Mesenteric fat pad (tissue), 1 donor: ENCODE measurements at regions not wholly inside any gene's neighbourhood (a gene's known extent, or its start where the extent isn't known, plus 50 kb on each side); places are given as distances from the start of the nearest gene placed in this dataset.
"Not testable (repeated sequence)": the region's sequence is repeated elsewhere in the genome, so short reads cannot be mapped to it uniquely, and the experiment has no call there.

Experiments
- DNase-seq: peaks from one replicate; pipeline ENCODE4 v3.0.0-alpha.2; 2020; ENCODE audit warnings: low spot score
- donor health status: DM: yes; HTN: yes; CAD: no.

DNA sequence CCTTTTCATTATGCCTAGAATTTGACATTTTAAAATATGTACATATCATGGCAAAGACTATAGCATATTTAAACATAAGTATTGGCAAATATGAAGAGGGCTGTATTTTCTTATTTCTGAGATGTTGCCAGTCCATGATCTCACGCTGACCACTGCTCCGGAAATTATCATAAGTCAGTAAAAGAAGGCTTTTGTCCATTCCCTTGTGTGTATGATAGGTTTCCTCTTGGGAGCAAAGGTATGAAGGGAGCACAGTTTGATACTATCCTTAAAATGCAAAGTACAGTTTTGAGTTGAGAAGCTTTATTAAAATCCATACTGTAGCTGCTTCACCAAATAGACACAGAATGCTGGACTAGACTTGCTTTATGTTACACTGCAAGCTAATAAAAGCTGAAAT, 52.6 kb upstream of the AGA start:
- no peak for DNase-seq

- not testable (repeated sequence) for DNase-seq
Measured at GRCh38 chr4:177495626-177496025, 53.4 kb upstream of the AGA start.

DNA sequence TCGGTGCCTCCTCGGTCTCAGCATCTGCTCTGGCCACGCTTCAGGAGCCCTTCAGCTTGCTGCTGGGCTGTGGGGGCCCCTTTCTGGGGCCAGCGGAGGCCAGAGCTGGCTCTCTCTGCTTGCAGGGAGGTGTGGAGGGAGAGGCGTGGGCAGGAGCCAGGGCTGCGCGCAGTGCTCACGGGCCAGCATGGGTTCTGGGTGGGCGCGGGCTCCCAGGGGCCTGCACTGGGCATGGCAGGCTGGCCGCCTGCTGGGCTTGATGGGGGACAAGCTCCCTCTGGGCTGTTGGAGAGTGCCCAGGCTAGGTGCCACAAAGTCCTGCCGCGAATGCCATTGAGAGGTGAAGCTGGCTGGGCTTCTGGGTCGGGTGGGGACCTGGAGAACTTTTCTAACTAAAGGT, 57.3 kb upstream of the AGA start:
- no peak for DNase-seq

- no peak for DNase-seq
Measured at GRCh38 chr4:177505171-177505615, 63.0 kb upstream of the AGA start.

DNA sequence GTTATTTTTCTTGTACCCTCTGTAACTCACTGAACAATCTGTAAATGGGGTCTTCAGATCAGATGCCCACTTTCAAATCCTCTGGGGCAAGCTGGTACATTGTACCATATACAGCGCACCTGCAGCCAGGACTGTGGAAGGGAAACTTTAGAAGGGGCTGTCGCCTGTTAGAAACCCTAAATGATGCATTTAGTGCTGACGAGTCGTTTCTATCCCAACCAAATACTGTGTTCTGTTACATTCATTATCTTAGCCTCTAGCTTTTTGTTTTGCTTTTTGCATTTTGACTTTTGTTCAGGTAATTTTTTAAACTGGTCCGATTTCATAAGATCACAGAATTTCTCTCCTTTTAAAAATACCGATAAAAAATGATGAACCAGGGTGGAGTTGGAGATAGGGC, 66.4 kb upstream of the AGA start:
- DNase-seq: no peak

GRCh38 chr4:177509226-177509745, 67.0 kb upstream of the AGA start:
- no peak for DNase-seq

- no peak for DNase-seq
Measured at GRCh38 chr4:177511611-177512010, 69.4 kb upstream of the AGA start.

- DNase-seq: no peak
Measured at GRCh38 chr4:177512646-177513045, 70.4 kb upstream of the AGA start.

GRCh38 chr4:177517862-177518261, 75.6 kb upstream of the AGA start:
- DNase-seq: no peak

GRCh38 chr4:177519481-177520260, 77.4 kb upstream of the AGA start:
- no peak for DNase-seq

DNA sequence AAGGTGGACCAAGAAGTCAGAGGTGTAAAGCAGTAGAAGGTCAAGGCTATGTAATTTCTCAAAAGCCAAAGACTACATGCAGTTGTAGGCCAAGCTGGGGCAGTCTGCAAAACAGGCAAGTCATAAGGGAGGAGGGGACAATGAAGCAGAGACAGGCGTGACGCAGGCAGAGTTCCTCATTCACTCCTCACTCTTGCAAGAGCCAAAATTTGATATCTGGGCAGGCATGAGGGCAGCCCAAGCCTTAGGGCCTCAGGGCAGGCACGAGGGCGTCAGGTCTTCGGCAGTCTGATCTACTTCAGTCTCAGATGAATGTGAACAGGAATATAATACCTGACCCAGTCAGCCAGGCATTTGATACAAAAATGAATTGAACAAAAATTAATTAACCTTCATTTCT, 86.4 kb upstream of the AGA start:
- no peak for DNase-seq

DNA sequence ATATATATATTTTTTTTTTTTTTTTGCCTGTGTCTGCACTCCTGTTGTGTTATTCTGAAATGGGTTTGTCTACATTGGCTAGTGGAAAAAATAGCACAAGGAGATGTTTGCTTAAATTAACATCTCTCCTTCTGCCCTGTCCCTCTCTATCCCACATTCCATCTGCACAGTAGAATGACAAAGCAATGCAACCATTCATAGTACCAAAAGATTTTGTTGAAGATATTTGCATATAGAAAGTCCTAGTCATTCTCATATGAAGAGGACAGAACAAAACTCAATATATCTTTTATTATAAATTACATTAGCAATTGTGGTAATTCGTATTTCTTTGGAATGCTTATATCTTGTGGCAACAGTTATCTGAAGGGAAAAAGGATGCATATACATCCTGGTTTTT, 88.3 kb upstream of the AGA start:
- no peak for DNase-seq

DNA sequence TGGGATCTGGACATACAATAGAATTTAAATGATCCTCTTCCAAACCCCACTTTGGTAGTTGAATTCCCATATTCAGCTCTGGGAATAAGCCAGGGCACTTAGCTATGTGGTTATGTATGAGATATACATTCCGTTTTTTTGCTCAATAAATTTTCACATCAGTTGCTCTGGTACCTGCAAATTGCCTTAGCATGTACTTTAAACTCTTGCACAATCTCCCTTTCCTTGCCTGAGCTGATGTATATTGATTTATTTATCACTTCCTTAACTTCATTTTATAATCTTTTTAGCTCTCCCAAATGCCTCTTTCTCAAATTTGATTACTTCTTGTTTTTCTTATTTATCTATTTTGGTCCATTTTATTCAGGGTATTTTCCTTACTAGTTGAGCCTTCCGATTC, 90.1 kb upstream of the AGA start:
- DNase-seq: no peak

- DNase-seq: not testable (repeated sequence)
Measured at GRCh38 chr4:177534841-177535240, 92.6 kb upstream of the AGA start.

DNA sequence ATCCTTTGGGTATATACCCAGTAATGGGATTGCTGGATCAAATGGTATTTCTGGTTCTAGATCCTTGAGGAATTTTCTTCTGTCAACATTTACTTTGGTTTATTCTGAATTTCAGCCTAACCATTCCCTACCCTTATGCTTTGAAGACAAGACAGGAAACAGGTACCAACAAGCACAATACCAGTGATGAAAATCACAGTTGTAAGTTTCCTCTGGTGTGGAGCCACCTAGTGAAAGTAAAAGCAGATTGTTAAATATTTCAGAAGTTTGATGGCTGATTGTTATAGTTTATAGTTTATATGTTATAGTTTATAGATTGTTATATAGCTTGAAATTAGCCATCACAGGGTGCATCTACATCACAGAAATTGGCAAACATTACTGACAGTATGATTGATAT, 104.5 kb upstream of the AGA start:
- DNase-seq: no peak

DNA sequence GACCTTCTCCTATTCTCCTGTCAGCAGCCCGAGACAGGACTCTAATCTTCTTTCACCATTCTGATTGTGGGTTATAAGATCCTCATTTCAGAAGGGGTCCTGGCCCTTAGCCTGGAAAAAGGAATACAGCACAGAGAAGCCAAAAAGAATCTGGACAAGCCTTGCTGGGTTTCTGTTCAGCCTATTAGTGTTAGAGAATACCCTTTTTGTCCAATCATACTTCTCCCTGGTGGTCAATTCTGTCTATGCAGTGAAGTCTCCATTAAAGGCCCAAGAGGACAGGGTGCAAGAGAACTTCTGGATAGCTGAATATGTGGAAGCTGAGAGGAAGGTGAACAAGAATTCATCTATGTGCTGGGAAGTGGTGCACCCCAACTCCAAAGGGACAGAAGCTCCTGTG, 105.7 kb upstream of the AGA start:
- no peak for DNase-seq

GRCh38 chr4:177555007-177555574, 112.9 kb upstream of the AGA start:
- DNase-seq: no peak

- DNase-seq: no peak
Measured at GRCh38 chr4:177557416-177557815, 115.2 kb upstream of the AGA start.

DNA sequence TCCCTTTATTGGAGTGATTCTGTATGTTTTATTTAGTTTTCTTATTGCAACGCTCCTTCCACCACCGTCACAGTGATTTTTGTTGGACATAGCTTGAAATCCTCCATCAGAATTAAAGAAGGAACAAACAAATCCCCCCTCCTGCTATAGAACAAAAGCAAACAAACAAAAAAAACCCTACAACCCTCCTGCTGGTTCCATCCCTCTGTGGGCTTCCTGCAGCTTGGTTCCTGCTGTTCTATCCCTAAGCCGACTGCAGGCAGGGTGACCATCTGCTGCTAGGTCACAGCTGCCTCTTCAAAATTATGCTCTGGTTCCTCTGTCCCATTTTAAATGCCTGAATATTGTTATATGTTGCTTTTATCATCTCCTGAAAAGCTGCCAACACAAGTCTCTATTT, 116.8 kb upstream of the AGA start:
- DNase-seq: no peak

GRCh38 chr4:177562163-177562562, 119.9 kb upstream of the AGA start:
- DNase-seq: no peak

DNA sequence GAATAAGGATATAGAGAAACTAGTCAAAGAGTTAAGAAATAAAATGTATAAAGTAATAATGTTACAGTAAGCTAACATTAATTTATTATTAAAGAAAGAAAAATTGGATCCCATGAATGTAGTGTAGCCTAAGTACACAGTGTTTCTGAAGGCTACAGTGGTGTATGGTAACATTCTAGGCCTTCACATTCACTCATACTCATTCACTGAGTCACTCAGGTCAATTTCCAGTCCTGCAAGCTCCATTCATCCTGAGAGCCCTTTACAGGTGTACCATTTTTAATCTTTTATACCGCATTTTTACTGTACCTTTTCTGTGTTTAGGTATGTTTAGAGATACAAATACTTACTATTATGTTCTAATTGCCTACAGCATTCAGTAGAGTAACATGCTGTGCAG, 120.6 kb upstream of the AGA start:
- no peak for DNase-seq

GRCh38 chr4:177566691-177567090, 124.5 kb upstream of the AGA start:
- no peak for DNase-seq

GRCh38 chr4:177568931-177569330, 126.7 kb upstream of the AGA start:
- no peak for DNase-seq
